ENCODE measurements at regions not wholly inside any gene's neighbourhood (a gene's known extent, or its start where the extent isn't known, plus 50 kb on each side); places are given as distances from the start of the nearest gene placed in this dataset.

DNA sequence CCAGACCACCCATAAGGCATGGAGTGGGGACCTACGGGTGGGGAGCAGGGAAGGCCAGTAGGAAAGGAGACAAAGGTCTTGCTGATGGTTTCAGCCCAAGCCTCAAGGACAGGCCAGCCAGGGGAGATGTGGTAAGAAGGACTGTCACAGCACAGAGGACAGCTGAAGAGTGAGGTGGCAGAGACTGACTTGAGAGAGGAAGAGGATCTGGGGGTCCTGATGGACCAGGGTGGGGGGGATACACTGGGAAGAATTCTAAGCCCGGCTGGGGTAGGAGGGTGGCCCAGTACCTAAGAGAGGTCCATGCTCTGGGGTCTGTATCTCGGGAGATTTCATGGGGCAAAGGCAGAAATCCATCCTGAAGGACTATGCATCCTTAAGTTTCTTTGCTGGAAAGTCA lies 66.1 kb upstream of the THY1 start:
- no peak for DNase-seq

DNA sequence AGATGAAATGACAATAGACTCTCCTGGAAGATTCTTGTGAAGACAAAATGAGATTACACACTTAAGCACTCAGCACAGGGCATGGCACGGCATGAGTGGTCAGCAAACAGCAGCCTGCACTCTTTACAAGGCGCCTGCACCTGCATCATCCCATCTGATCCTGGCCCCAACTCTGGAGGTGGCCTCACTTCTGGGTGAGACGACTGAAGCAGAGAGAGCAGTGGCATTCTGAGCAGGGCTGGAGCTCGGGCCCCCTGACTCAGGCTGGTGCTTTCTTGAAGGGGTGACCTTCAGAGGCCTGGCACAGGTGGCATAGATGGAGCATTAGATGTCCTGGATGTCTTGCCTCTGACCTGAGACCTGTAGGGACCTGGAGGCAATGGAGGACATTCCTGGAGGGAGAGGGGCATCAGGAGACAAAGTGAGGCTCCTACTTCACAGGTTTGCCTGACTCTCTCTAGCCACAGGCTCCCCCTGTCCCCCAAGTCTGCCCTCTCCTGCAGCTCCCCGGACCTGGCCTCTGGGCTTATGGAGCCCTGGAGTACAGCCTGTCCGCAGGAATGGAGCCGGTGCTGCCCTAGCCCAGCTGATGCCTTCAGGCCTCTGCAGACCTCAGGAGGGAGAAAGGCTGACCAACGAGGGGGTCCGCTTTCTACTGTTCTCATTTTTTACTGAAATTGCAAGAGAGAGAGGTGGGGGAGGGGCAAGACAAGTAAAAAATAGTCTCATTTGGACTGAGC lies 65.5 kb upstream of the THY1 start:
- DNase-seq: no peak

DNA sequence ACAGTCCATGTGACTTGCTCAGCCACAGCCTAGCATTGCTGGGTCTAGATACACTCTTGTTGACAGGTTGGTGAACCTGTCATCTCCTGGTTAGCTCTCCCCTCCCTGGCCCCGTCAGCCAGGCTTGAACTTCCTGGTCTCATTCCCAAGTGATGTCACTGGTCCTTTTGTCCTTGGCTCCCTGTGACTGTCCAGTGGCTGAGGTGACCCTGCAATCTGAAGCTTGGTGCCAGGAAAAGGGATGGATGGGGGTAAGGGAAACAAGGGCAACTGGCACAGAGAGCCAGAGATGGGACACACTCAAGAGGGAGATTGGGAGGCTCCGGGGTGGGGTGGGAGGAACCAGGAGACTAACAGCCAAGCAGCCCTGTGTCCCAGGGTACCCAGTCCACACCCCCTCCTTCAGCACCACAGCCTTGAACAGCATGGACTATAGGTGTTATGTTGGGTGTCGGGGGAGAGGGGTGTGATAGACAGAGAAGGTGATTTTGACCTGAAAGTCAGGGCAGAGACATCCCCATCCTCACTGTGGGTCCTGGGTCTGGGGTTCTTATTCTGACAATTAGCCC lies 63.8 kb upstream of the THY1 start:
- no peak for DNase-seq

DNA sequence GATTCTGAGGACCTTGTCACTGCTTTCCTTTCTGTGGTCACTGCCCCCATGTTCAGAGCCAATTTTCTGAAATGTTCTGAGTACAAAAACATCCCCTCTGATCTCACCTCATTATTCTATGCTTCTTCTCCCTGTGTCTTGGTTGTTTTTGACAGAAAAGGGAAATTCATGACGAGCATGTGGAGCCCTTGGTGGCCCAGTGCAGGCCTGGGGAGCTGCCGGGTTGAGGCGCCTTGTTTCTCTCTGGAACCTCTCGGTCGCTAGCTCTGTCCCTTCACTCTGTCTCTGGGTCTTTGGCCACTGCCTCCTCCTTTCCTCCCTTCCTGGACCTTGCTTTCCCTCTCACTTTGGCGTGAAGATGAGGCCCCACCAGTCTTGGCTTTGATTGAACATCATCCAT lies 63.0 kb upstream of the THY1 start:
- DNase-seq: no peak

DNA sequence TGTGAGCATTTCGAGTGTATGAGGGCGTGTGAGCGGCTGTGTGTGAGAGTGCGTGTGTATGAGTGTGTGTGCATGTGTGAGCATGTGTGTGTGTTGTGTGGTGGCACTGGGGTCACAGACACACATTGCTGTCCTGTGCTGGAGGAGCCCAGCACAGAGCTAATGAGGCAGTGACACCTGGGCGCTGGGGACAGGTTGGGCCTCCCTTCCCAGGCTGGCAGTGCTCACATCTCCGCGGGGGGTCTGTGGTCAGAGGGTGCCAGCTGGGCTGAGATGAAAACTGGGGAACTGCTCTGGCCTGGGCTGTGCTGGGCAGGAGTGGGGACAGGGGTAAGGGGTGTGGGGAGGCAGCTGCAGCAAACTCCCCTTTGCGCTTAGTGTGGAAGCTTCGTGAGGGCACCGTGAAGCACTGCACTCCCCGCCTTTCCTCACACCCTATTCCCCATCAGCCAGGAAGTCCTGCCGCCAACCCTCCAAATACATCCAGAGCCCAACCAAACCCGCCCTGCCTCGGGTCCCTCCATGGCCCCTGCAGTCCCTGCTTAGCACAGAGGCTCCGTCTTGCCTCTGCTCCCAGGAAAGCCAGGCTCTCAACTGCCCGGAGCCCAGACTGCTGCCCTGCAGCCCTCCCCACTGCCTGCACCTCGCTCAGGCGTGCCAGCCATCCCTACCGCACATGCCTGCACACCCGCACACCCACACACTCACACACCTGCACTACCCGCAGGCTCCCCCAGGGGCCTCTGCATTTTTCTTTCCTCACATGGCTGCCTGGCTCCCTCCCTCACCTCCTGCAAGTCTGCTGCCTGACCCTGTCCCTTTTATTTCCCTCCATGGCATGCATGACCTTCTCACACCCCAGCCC lies 62.0 kb upstream of the THY1 start:
- DNase-seq: no peak

DNA sequence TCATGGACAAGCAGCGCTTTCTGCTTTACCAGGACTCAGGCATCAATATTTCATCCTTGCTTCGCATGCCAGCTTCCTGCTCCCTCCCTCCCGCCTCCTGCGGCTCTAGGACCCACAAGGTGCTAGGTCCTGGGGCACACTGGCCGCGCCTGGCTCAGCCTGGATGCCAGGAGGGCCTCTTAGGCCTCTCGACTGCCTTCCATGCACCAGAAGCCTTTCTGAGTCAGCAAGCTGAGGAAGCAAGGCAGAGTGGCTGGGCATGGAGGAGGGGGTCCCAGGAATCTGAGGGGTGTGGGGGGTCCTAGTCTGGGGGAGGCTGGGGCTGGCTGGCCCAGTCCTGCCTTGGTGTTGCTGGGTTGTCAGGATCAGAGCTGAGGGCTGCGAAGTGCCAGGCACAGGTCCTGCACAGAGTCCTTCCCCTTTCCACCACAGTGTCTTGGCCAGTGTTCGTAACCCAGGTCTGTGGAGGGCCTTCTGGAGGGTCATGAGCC lies 61.0 kb upstream of the THY1 start:
- no peak for DNase-seq

DNA sequence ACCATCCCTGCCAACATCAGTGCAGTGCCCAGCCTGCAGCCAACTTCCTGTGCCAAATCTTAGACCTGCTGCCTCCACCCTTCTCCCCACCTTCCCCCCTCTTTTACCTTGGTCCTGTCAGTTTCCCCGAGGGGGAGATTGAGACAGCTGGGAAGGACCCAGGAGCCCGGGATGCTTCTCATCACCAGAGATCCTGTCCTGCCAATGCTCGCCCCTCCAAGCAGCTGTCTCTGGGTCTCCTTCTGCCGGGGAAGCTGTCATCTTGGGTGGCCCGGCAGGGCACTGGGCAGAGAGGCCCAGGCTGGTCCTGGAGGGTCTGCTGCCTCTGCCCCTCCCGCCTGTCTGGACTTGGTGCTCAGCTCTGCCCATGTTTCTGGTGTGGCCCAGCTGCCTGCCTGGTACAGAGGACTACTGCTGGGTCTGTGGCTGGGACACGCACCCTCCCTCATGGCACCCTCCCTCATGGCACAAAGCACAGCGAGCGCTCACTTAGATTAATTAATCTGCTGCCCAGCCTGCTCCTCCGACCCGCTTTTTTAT lies 60.4 kb upstream of the THY1 start:
- DNase-seq: no peak

DNA sequence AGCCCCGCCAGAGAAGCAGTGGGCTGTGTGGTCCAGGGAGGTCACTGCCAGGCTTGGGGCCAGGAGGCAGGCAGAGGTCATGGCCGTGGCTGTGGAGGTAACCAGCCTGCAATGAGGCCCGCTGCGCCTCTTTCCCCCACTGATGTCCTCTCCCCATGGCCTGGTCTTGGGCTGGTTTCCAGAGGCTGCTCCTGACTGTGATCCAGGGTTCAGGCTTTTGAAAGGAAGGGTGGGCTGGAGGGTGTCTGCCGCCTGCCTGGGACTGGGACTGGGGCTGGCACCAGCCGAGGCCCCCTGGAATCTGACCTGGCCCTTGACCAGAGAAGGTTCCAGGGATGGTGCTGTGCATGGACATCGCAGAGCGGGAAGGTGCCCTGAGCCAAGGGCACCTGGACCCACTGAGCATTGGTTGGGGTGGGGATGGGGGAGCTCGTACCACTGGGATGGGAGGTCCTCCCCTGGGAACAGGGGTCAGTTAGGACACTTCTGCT lies 59.6 kb upstream of the THY1 start:
- no peak for DNase-seq

DNA sequence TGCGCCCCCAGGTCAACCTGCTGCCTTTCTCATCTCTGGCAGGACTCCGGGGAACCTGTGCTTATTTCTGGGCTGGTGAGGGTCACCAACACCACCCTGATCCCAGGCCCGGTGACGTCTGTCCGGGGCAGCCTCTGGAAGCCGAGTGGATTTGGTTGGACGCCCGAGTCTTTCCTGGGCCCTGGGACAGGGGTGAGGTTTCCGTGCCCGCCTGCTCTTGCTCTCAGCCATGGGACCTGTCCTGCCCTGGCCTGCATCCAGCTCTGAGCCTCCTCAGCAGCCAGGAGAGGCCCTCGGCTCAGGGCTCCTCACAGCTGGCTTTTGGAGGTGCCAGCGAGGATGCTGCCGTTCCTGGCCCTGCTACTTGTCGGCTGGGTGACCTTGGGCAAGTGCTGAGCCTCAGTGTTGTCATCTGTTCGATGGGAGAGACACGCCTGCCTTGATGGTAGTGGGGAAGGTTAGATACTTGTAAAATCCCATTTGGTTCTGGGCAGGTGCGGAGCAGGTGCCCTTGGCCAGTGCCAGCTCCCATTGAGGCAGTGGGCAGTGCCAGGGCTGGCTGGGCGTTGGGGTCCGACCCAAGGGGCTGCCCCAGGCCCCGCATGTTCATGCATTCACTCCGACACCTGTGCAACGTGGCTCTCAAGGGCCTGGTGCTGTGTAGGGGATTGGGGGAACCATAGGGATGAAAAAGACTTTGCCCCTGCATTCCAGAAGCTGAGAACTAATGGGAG lies 58.9 kb upstream of the THY1 start:
- no peak for DNase-seq

DNA sequence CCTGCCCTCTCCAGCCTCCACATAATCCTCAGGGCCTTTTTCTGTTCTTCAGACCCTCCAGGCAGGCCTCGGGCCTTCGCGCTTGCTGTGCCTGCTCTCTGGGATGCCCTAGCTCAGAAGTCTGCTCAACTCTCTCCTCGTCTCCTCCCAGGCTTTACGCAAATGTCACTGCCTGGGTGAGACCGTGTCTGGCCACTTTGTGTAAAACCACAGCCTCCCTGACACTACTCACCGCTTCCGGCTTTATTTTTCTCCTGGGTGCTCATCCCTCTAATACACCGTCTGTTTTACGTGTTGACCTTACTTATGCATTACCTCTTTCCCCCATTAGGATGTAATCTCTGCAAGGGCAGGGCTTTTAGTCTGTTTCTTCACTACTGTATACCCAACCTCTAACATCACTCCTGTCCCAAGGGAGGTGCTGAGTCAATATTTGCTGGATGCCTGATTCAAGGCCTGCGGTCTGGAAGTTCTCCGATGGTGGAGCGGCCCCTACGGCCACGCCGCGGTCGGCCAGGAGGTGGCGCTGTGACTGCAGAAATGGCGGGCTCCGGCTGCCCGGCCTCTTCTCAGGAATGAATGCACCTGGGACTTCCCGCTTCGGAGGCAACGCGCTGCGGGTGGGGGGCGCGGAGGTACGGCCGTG lies 58.2 kb upstream of the THY1 start:
- peak; percentile 85 for DNase-seq

DNA sequence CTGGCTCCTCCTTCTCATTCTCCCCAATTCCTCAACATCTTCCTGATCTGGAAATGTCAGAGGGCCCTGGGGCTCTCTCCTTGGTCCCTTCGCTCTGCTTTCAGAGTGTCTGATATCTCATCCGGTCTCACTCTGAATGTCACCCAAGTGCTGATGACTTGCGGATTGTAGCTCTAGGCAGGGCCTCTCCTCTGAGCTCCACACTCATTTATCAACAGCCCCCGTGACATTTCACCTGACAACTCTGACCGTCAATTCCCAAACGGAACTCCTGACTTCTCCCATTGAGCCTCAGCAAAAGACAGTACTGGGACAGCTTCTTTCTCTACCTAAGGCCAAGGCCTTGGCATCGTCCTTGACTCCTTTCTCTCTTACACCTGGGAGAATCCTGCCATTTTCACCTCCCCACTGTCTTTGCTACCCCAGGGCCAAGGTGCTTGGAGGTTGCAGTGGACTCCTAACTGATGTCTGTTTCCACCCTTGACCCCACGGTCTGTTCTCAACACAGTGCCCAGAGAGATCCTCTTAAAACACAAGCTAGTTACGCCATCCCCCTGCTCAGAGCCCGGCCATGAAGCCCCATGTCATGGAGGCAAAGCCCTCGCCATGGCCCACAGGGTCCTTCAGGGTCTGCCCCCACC lies 57.5 kb upstream of the THY1 start:
- DNase-seq: no peak

DNA sequence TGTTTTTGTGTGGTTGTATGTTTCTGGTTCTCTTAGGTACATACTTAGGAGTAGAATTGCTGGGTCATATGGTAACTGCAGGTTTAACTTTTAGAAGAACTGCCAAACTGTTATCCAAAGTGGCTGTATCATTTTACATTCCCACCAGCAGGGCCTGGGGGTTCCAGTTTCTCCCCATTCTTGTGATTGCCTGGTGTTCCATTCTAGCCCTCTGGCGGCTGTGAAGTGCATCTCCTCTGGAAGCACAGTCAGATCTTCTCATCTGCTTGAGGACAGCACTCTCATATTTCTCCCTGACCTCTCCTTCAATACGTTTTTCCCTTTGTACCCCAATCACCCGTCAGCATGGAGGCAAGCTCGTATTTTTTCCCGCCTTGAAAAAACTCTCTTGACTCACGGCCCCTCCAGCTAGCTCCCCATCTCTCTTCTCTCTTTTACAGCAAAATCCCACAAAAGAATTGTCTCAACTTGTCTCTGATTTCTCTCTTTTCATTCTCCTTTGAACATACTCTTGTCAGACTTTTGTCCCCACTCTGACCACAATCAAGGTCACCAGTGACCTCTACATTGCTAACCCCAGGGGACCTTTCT lies 56.8 kb upstream of the THY1 start:
- no peak for DNase-seq

DNA sequence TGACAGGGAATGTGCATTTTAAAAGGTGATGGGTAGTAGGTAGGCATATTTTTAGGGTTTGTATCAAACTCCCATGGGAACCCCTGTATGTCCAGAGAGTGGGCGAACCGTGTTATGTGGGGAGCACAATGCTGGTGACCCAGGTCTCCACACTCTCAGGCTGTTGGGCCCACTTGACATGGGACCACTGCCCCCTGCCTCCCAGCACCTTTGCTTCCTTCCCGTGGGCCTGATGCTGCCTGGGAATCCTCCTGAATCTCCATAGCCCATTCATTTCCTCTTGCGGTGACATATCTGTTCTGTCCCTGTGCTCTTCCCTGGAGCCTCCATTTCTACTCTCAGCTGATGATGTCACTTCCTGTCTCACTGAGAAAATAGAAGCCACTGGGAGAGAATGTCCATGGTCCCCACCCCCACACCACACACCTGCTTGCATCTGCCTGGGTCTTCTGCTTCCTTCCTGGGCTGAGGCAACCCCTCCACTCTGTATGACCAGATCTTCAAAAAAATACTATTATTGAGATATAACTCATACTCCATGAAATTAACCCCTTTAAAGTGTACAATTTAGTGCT lies 55.8 kb upstream of the THY1 start:
- no peak for DNase-seq

DNA sequence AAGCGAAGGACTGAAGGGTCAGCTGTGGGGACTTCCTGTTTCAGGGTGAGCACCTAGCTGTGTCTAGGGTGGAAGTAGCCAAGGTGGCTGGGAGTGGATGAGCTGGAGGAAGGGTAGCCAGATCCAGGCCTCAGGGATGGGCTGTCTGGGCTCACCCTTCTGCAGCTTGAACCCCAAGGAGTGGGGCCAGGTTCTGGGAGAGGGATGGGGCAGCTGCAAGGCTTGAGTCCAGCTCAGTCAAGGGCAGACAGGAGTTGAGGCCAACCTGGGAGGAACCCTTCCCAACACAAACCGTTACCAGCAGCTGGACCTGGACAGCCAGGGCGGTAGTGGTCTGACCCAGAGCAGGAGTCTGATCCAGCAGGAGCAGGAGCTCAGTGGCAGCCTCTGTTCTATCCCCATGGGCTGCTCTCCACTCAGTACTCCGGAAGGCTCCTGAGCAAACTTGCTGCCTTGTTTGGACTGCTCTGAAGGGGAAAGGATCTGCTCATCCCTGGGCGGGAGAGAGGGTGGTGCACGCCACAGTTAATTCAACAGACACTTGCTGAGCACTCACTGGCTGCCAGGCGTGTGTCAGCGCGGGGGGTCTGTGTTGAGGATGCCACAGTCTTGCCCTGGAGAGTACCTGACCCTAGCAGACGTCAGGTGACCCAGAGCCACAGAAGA lies 53.8 kb upstream of the THY1 start:
- DNase-seq: no peak

DNA sequence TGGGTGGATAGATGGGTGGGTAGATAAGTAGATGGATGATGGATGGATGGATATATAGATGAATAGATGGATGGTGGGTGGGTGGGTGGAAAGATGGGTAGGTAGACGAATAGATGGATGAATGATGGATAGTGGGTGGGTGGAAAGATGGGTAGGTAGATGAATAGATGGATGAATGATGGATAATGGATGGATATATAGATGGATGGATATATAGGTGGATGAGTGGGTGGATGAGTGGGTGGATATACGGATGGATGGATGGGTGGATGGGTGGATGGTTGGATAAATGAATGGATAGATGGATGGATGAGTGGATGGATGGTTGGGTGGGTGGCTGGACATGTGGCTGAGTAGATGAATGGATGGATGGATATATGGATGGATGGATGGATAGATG lies 53.1 kb upstream of the THY1 start:
- DNase-seq: no peak

DNA sequence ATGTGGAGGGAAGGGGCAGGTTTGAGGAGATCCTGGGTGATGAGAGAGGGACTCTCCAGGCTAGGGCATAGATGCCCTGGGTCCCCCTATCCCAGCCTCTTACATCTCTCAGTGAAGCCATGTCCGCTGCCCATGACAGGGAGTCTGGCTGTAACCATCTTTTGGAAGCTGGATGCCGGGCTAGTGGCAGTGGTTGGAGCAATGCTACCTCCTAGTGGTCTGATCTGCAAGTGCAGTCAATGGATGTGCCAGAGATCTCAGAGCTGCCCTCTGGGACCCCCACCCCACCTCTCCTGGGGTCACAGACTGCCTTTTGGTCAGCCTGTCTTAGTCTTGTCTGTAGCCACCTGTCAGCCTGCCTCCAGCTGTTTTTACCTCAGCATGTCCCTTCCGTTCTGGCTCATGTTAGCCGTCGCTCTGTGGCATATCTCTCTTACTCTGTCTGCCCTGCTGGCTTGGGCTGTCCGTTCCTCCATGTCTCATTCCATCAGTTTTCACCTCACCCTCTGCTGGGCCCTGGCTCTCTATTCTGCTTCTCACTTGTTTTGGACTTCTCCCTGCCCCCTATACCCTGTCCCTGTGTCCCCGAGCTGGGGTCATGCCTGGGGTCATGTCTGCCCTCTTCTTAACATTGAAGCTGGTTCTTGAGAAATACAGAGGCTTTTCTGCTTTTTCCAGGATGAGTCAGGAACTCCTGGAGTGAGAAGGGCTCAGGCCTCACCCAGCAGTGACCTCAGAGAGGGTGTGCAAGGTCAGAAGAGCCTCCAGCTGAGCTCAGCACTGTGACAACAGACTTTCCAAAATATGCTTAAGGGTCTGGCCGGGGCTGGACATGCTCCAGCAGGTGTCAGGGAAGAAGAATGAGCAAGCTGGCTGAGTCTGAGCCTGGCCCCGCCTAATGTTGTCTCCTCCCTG lies 52.0 kb upstream of the THY1 start:
- DNase-seq: peak; percentile 53

DNA sequence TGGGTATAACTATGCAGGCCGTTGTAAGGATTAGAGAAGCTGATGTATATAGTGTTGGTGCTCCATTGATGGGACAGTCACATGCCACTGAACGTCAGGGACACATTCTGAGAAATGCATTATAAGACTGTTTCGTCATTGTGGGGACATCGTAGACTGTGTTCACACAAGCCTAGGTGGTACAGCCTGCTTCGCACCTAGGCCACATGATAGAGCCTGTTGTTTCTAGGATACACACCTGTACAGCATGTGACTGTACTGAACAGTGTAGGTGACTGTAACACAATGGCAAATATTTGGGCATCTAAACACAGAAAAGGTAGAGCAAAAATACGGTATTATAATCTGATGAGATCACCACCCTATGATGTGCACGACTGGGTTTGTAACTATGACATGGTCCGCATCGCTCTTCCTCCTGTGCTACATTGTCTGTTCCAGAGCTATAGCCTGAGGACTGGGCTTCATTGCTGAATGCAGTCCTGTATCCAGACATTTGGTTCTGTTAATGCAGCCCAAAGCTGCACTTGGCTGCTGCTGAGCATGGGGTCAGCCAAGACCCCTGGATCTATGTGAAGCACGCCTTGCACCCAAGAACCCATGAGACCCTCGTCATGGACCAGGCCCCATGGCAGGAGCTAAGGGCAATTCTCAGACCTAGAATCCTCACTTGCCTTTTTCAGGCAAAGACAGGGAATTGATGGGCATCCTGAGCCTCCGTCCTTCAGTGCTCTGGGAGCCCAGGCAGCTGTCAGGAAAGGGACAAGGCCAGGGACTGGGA lies 51.1 kb upstream of the THY1 start:
- no peak for DNase-seq

DNA sequence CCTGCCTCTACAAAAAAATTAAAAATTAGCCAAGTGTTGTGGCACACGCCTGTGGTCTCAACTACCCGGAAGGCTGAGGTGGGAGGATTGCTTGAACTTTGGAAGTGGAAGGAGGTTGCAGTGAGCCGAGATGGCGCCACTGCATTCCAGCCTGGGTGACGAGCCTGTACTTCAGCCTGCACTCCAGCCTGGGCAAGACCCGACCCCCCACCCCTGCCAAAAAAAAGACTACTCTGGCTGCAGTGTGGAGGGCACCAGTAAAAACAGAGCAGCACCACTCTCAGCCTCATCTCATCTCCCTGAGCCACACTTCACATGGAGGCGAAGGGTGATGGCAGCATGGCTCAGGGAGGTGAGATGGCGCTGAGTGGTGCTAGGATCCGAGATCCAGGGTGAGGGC lies 50.3 kb upstream of the THY1 start:
- DNase-seq: no peak

Measured in NCI-H345 (cell line).